ENCODE measurements at regions not wholly inside any gene's neighbourhood (a gene's known extent, or its start where the extent isn't known, plus 50 kb on each side); places are given as distances from the start of the nearest gene placed in this dataset.

- TF ChIP-seq USF2 (IDR thresholded peaks at IDR 0.05; ENCODE audit: borderline replicate concordance, low read depth, low read length) (no peak), CTCF (IDR thresholded peaks at IDR 0.05 in 2 of 3, conservative IDR thresholded peaks at IDR 0.05 in 1 of 3; ENCODE audit: control insufficient read depth in 2 of 3, extremely low read depth in 1 of 3, insufficient read depth in 1 of 3, low read depth in 3 of 3, low read length in 3 of 3) (no peak), ZZZ3 (IDR thresholded peaks at IDR 0.05; ENCODE audit: control insufficient read depth, insufficient read length, low read depth) (no peak), CREM (IDR thresholded peaks at IDR 0.05; ENCODE audit: low read depth) (no peak), EGR1 (IDR thresholded peaks at IDR 0.05; ENCODE audit: borderline replicate concordance in 1 of 2, low read depth in 2 of 2, low read length in 2 of 2) (no peak), KDM1A (IDR thresholded peaks at IDR 0.05; ENCODE audit: borderline replicate concordance) (no peak), ZBTB33 (IDR thresholded peaks at IDR 0.05) (no peak), BCL11A (IDR thresholded peaks at IDR 0.05; ENCODE audit: low read depth, low read length) (no peak)
Observed at GRCh38 chr7:26587536-26587935, 276.9 kb downstream of the SKAP2 start.

Measured in GM12878 (cell line).